DMS 273 (cell line): ENCODE measurements at regions not wholly inside any gene's neighbourhood (a gene's known extent, or its start where the extent isn't known, plus 50 kb on each side); places are given as distances from the start of the nearest gene placed in this dataset.
"Not testable (repeated sequence)": the region's sequence is repeated elsewhere in the genome, so short reads cannot be mapped to it uniquely, and the experiment has no call there.

Experiments
- DNase-seq: peaks from one replicate; lab custom pipeline; 2025; ENCODE audit not compliant: unreplicated experiment; lab: John Stamatoyannopoulos, UW

GRCh38 chr11:42816471-42816870 lies 495.3 kb upstream of the API5 start:
- DNase-seq = no peak

DNA sequence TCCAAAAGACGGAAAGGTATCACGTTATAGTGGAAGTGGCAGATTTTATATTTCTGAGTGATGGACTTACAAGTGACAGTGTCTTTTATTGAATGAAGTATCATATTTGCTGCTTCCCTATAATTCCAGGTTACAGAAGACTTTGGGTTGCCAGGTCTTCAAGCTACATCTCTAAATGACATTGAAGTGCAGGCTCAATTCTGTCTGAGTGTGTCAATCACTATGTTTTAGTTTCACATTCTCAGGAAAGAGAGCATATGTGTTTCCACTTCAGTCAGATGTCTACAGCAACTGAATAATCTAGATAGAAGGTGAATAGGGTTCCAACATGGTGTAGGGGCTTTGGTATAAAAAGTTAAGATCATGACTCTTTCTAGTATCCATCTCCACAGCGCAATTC lies 492.7 kb upstream of the API5 start:
- no peak for DNase-seq

DNA sequence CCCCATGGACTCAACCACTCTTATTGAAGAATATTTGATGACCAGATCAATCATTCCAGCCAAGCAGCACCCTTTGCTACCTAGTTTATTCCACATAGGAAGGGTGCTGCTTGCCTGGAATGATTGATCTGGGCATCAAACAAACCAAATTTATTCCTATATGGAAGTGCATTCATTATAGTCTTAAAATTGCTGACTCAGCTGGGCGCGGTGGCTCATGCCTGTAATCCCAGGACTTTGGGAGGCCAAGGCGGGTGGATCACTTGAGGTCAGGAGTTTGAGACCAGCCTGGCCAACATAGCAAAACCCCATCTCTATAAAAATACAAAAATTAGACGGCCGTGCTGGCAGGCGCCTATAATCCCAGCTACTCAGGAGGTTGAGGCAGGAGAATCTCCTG lies 489.6 kb upstream of the API5 start:
- DNase-seq = not testable (repeated sequence)

DNA sequence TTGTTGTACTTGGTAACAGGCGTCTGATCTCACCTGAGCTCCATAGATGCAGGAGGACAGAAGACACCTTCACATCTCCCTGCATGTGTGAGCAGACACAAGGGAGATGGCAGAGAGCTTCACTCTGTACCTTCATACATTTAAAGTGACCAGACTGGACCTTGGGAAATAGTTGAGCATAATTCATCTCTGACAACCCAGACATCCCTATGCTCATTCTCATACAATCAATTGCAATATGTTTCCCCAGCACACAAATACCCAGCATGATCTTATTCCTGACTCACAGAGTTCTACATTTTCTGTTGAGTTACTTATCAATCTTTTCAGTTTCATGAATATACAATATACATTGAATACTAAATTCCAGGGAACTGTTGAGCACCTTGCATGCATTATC lies 488.2 kb upstream of the API5 start:
- no peak for DNase-seq

- no peak for DNase-seq
Measured at GRCh38 chr11:42824067-42824466, 487.7 kb upstream of the API5 start.

DNA sequence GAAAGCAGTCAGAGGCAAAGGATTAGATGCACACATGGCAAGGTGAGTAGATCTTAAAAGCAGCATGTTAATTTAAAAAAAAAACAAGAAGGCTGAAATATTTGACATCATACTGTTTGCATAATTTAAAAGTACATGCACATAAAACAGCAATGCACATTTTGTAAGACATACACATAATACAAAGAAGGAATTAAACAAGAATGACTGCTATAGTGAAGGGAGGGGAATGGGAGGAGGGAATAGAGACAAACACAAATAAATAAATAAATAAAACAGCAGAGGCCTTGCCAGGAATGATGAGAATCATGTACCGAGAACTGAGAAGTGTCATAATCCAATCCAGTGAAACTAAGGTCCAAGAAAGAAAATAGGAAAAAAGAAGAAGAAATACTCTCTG lies 486.2 kb upstream of the API5 start:
- no peak for DNase-seq

DNA sequence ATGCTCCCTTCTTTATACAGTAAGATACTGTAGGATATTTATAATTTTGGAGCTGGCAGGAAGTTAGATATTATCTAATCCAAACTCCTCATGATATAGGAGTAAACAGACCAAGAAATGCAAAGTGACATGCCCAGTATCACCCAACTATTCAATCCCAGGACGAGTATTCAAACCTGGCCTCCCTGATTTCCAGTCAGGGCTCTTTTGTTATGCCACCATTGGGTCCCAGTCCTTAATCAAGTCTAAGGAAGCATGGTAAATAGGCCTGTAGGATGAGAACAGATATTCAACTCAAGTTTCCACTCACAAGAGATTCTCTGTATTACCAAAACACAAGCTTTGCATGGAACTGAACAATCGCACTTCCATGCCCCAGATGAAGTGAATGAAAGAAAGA lies 484.0 kb upstream of the API5 start:
- DNase-seq = no peak

GRCh38 chr11:42837994-42838393 lies 473.8 kb upstream of the API5 start:
- DNase-seq = no peak

GRCh38 chr11:42840176-42840829 lies 471.5 kb upstream of the API5 start:
- no peak for DNase-seq

- no peak for DNase-seq
Measured at GRCh38 chr11:42840860-42841259, 470.9 kb upstream of the API5 start.

DNA sequence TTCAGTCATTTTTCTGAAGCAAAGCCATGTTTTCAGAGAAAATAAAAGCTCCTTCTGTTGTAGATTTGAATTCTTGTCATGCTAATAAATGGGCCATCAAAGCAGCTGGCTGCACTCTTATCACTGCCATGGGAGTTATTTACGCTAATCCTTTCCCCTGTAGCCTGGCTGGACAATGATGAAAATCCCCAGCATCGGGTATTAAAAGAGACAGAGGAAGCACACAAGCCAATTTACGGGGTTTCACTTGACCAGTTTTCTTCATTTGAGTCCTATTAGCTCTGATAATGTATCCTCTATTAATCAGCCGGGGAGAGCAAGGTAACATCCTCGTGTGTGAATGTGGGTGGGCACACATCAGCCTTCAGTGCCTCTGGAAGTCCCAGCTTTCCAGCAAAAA lies 470.2 kb upstream of the API5 start:
- no peak for DNase-seq

DNA sequence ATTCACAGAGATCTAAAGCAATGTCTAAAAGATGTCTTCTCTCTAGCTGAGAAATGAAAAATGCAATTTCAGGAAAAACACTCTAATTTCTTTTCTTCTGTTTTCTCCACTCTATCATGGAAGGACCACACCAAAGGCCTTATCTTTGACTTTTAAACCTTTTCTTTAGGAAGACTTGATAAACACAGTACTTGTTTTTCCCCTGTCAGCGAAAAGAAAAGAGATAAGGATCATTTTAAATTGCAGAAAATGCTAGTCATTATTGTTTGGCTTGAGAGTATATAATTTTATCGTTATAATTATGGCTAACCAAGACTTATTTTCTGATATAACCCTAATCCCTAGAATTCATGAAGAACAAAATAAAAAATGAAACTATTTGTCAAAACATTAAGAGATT lies 462.4 kb upstream of the API5 start:
- no peak for DNase-seq

- DNase-seq = no peak
Measured at GRCh38 chr11:42857344-42857743, 454.5 kb upstream of the API5 start.

DNA sequence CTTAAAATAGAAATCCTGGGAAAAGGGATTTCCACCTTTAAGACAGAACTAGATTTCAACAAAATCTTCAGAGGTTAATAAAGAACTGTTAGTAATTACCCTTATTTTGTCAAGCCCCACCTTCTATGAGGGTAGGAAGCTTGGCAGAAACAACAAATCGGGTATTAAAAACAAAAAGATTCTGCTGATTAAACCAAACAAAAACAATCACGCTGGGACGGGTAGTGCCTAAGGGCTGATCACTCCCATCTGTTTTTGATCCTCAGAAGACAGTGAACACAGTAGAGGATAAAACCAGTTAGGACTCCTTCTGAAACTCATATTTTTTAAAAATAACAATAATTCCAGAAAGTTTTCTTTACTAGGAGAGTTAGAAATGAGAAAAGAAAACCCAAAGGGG lies 441.3 kb upstream of the API5 start:
- no peak for DNase-seq

DNA sequence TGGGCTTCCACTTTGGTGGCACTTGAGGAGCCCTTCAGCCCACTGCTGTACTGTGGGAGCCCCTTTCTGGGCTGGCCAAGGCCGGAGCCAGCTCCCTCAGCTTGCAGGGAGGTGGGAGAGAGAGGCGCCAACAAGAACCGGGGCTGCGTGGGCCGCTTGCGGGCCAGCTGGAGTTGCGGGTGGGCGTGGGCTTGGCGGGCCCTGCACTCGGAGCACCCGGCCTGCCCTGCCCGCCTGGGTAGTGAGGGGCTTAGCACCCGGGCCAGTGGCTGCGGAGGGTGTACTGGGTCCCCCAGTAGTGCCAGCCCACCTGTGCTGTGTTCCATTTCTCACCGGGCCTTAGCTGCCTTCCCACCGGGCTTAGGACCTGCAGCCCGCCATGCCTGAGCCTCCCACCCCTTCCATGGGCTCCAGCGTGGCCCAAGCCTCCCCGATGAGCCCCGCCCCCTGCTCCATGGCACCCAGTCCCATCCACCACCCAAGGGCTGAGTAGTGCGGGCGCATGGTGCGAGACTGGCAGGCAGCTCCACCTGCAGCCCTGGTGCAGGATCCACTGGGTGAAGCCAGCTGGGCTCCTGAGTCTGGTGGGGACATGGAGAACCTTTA lies 437.9 kb upstream of the API5 start:
- not testable (repeated sequence) for DNase-seq

GRCh38 chr11:42881335-42881734 lies 430.5 kb upstream of the API5 start:
- DNase-seq = not testable (repeated sequence)

- DNase-seq = no peak
Measured at GRCh38 chr11:42890773-42891172, 421.0 kb upstream of the API5 start.

DNA sequence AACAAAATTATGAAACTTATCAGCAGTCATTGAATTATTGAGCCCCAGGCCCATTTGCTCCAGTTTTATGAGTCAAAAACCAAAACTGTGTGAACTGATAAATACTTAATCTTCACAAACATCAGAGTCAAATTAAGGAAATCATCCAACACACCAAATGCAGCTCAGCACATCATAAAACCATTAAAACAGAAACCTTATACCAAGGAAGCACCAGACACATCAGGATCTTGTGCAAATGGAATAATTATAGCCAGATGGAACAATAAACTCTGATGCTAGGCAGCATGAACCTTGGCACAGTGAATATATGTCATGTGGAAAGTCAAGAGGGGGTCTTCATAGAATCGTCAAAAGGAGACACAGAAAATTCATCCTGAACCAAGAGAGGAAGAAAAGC lies 410.7 kb upstream of the API5 start:
- no peak for DNase-seq

GRCh38 chr11:42906226-42906625 lies 405.6 kb upstream of the API5 start:
- no peak for DNase-seq

DNA sequence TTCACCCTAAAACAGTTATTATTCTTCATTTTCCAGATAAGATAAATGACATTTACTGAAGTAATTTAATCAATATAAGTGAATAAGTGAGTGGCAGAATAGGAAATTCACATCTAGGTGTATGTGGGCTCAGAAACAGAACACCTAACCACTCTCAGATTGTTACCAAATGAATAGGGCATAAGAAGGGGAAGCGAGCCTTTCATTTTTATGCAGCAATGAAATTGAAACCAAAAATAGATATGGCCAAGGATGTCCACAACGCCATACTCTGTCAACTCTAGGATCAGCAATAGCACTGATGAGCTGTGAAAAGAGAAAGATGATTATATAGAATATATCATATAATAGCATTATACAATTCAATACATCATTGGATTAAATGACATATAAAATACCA lies 398.1 kb upstream of the API5 start:
- DNase-seq = no peak

DNA sequence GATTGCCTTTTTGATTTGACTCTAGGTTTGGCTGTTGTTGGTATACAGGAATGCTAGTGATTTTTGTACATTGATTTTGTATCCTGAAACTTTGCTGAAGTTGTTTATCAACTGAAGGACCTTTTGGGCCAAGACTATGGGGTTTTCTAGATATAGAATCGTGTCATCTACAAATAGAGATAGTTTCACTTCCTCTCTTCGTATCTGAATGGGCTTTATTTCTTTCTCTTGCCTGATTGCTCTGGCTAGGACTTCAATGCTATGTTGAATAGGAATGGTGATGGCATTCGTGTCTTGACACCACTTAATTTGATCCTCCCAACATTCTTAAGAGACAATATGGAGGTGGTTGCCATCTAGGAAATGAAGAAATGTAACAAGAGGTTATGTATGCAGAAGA lies 388.1 kb upstream of the API5 start:
- no peak for DNase-seq

- no peak for DNase-seq
Measured at GRCh38 chr11:42925916-42926315, 385.9 kb upstream of the API5 start.

DNA sequence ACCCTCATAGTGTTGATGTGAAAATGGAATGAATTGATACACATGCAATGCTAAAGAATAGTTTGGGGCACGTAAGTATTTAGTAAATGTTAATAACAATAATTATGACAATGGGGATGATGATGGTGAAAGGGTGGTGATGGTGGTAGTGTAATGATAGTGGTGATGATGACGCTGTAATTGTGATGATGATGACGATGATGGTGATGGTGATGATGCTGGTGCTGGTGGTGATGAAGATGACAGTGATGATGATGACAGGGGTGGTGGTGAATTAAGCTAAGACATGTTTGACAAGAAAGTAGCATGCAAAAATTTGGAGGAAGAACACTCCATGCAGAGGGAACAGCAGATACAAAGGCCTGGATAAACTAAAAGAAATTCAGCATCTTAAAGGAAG lies 364.4 kb upstream of the API5 start:
- DNase-seq = no peak
